SU-DHL-6 (cell line): ENCODE measurements at regions not wholly inside any gene's neighbourhood (a gene's known extent, or its start where the extent isn't known, plus 50 kb on each side); places are given as distances from the start of the nearest gene placed in this dataset.

Experiments used
- H2AFZ ChIP-seq: fragments of 200-600 bp; sonication (generic); 2 replicates; pipeline ENCODE4 v1.6.1; 2014; ENCODE audit warnings: low read depth, mild to moderate bottlenecking, moderate library complexity, mixed read lengths, antibody characterized with exemption, low read length; ENCODE audit not compliant: severe bottlenecking
- H3F3A ChIP-seq: fragments of 200-600 bp; shearing (Covaris generic); 2 replicates; pipeline ENCODE4 v1.6.0; 2016; ENCODE audit warnings: antibody characterized with exemption, mild to moderate bottlenecking; ENCODE audit not compliant: insufficient read depth
- H3K27ac ChIP-seq: fragments of 200-600 bp; sonication (generic); 2 replicates; pipeline ENCODE4 v1.5.1; 2016; ENCODE audit warnings: low read depth, mild to moderate bottlenecking, low read length, moderate library complexity, mixed read lengths
- H3K27me3 ChIP-seq: fragments of 200-600 bp; sonication (generic), shearing (Covaris generic); 2 replicates; pipeline ENCODE4 v1.6.0; 2014; ENCODE audit warnings: mild to moderate bottlenecking, low read length
- H3K36me3 ChIP-seq: fragments of 200-600 bp; sonication (generic); 2 replicates; pipeline ENCODE4 v1.6.1; 2014; ENCODE audit warnings: mild to moderate bottlenecking, low read length, mixed read lengths
- H3K4me2 ChIP-seq: fragments of 300-600, 200-600 bp; shearing (Covaris generic), sonication (generic); 2 replicates; pipeline ENCODE4 v1.6.0; 2014; ENCODE audit warnings: low read length, low read depth, mild to moderate bottlenecking; ENCODE audit not compliant: poor library complexity, severe bottlenecking
- H3K4me3 ChIP-seq: fragments of 200-600 bp; sonication (generic); 2 replicates; pipeline ENCODE4 v1.5.1; 2014; ENCODE audit warnings: antibody characterized with exemption, low read length, mild to moderate bottlenecking, mixed read lengths; ENCODE audit not compliant: insufficient read depth, poor library complexity, severe bottlenecking
- H3K79me2 ChIP-seq: fragments of 200-600 bp; sonication (generic); 2 replicates; pipeline ENCODE4 v1.6.1; 2014; ENCODE audit warnings: mild to moderate bottlenecking, low read length, moderate library complexity; ENCODE audit not compliant: insufficient read depth
- H3K9ac ChIP-seq: fragments of 200-600 bp; sonication (generic); 2 replicates; pipeline ENCODE4 v1.7.0; 2014; ENCODE audit warnings: mild to moderate bottlenecking, low read length
- H3K9me2 ChIP-seq: fragments of 200-600 bp; sonication (generic); replicated peaks from 2 replicates; pipeline ENCODE4 v1.6.1; 2014; ENCODE audit warnings: low read length; ENCODE audit not compliant: insufficient read depth
- H3K9me3 ChIP-seq: fragments of 200-600 bp; sonication (generic); 2 replicates; pipeline ENCODE4 v1.6.1; 2014; ENCODE audit warnings: low read length, mixed read lengths; ENCODE audit not compliant: insufficient read depth
- H4K20me1 ChIP-seq: fragments of 200-600 bp; sonication (generic); 2 replicates; pipeline ENCODE4 v1.6.1; 2014; ENCODE audit warnings: low read depth, mild to moderate bottlenecking, antibody characterized with exemption, low read length, moderate library complexity, mixed read lengths
- CTCF ChIP-seq: fragments of 200-600 bp; sonication (generic); IDR thresholded peaks from one replicate; pipeline ENCODE4 v1.5.1; 2017; ENCODE audit warnings: antibody characterized with exemption, mild to moderate bottlenecking, low read length, moderate library complexity; ENCODE audit not compliant: insufficient read depth, poor library complexity, severe bottlenecking
- EZH2phosphoT487 ChIP-seq: fragments of 200-600 bp; sonication (generic), shearing (Covaris generic); conservative IDR thresholded peaks from 2 replicates; pipeline ENCODE4 v1.6.1; 2018; ENCODE audit warnings: mild to moderate bottlenecking, antibody characterized with exemption, low read length, moderate library complexity, mixed read lengths

- TF ChIP-seq CTCF (peak; percentile 23), EZH2phosphoT487 (no peak)
- Histone ChIP-seq H3K27me3 (no peaks in the 10 kb centered on the region), H4K20me1 (no peaks in the 10 kb centered on the region), H3K4me2 (no peak overlapping the region), H3K4me3 (no peak overlapping the region), H3K9ac (no peak overlapping the region), H3K9me3 (no peaks in the 10 kb centered on the region), H3K27ac (no peak overlapping the region), H3F3A (no peaks in the 10 kb centered on the region), H3K79me2 (no peaks in the 10 kb centered on the region), H2AFZ (no peak overlapping the region), H3K36me3 (no peaks in the 10 kb centered on the region), H3K9me2 (no peaks in the 10 kb centered on the region)
Observed at GRCh38 chr15:70362886-70363285, 265.2 kb upstream of the TLE3 start.

DNA sequence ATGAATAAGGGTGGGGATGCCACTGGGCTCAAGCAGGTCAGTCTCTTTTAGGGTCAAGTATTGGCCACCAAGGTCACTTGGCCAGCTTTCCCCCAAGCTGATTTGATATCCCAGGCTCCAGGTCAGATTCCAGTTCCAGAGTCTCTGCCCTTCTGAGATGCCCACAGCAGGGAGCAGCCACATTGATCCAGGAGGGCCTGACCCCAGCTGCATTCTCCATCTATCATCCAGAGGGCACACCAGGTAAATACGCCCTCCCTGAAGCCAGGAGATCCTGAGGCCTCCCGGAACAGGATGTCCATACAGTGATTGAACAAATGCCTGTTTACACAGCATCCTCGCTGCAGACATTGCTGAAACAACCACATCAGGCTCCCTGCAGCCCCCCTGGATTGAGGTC is 264.6 kb upstream of the TLE3 start:
- Histone ChIP-seq H3F3A (no peaks in the 10 kb centered on the region), H3K4me2 (no peak overlapping the region), H4K20me1 (no peaks in the 10 kb centered on the region), H3K36me3 (no peaks in the 10 kb centered on the region), H3K9ac (no peak overlapping the region), H3K9me2 (no peaks in the 10 kb centered on the region), H3K27ac (no peak overlapping the region), H2AFZ (no peak overlapping the region), H3K79me2 (no peaks in the 10 kb centered on the region), H3K27me3 (no peaks in the 10 kb centered on the region), H3K4me3 (no peak overlapping the region), H3K9me3 (no peaks in the 10 kb centered on the region)
- TF ChIP-seq EZH2phosphoT487 (no peak), CTCF (no peak)

DNA sequence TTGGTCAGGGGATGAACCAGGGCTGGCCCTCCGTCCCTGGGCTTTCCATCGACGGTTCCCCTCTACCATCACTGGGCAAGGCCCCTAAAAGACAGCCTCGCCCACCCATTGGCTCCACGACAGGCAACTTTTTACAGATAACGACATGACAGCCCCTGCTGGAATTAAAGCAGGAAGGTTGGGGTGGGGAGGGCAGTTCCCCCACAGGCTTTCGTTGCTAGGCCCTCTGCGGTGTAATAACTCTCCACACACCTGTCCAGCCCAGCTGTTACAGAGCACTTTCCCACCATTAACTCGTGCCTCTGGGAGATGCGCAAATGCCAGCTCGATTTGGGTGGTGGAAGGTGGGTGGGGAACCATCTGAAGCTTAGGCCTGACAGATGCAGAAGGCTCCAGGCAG is 264.2 kb upstream of the TLE3 start:
- H3K36me3 ChIP-seq, result no peaks in the 10 kb centered on the region
- H3K79me2 ChIP-seq, result no peaks in the 10 kb centered on the region
- H3K9me2 ChIP-seq, result no peaks in the 10 kb centered on the region
- no peak overlapping the region for H3K4me2 ChIP-seq
- H3K9ac ChIP-seq, result no peak overlapping the region
- no peak overlapping the region for H3K27ac ChIP-seq
- H3K9me3 ChIP-seq, result no peaks in the 10 kb centered on the region
- H3F3A ChIP-seq, result no peaks in the 10 kb centered on the region
- H3K27me3 ChIP-seq, result no peaks in the 10 kb centered on the region
- H3K4me3 ChIP-seq, result no peak overlapping the region
- H2AFZ ChIP-seq, result no peak overlapping the region
- TF ChIP-seq EZH2phosphoT487 (no peak), CTCF (no peak)
- no peaks in the 10 kb centered on the region for H4K20me1 ChIP-seq

DNA sequence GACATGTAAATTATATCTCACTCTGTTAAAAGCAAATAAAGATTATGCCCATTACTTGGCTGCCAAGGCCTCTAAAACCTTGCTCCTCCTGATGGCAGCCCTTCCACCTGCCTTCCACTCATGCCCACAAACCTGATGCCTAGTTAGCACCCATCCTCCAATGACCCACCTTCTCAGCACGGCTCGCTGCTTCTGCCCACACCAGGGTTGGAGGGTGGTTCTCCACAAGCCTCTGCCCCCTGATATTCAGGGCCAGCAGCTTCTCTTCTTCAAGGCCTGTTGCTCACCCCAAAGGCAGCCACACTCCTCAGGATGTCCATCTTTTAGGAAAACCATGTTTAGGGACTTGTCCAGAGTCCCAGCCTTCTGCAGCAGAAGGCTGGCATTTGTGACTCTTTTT is 263.4 kb upstream of the TLE3 start:
- Histone ChIP-seq H3K4me2 (no peak overlapping the region), H4K20me1 (no peaks in the 10 kb centered on the region), H3K4me3 (no peak overlapping the region), H3K36me3 (no peaks in the 10 kb centered on the region), H3K9ac (no peak overlapping the region), H3F3A (no peaks in the 10 kb centered on the region), H3K27me3 (no peaks in the 10 kb centered on the region), H3K79me2 (no peaks in the 10 kb centered on the region), H3K9me3 (no peaks in the 10 kb centered on the region), H3K27ac (no peak overlapping the region), H3K9me2 (no peaks in the 10 kb centered on the region), H2AFZ (no peak overlapping the region)
- TF ChIP-seq CTCF, result no peak
- no peak for TF ChIP-seq EZH2phosphoT487
